HG03095 (cell line): ENCODE measurements at regions not wholly inside any gene's neighbourhood (a gene's known extent, or its start where the extent isn't known, plus 50 kb on each side); places are given as distances from the start of the nearest gene placed in this dataset.

Experiments used
- ATAC-seq: cut with Tn5 transposase; IDR thresholded peaks from one replicate; pipeline ENCODE4 v1.9.1; 2021; ENCODE audit warnings: moderate library complexity; ENCODE audit not compliant: unreplicated experiment

DNA sequence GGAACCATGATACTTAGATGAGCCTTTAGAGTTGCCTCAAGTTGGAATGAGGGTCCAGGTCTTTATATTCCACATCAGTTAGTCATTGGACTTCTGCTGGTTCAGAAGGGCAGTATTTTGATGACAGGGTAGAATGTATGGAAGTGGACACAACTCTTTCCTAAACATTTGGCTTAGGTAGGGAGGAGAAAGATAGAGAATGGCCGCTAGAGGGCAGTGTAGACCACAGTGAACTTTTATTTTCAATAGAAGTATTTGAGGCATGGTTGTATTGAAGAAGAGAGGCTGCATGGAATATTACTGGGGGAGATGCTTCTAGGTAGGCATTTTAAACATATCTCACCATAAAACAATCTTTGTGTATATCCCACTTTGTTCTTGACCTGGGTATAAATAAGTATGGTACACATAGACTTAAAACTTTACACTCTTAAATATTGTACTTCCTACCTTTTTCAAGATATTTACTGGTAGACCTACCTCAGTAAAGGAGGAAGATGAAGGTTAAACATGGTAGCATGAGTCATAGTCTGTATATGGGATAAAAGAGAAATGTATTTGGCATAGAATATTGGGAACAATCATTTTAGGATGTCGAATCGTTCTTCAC lies 497.6 kb upstream of the FAM98A start:
- ATAC-seq = peak; percentile 82

- ATAC-seq = no peak
These were observed 494.7 kb upstream of the FAM98A start for GRCh38 chr2:34093790-34094189.

DNA sequence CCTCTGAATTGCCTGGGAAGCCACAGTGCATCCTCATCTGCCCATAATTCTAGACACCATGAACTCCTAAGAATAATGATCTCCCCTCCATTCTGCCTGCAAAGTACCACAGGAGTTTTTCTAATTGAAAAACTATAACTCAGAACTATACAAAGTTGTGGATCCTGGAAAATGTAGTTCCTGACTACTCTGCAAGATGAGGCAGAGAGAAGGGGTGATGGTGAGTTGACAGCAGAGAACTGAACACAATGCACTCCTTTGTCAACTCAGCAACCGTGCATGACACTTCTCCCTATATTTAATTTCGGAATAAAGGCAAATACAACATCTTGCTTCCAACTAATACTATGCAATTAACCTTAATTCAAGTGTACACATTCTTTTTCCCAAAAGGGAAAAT lies 471.1 kb upstream of the FAM98A start:
- no peak for ATAC-seq

DNA sequence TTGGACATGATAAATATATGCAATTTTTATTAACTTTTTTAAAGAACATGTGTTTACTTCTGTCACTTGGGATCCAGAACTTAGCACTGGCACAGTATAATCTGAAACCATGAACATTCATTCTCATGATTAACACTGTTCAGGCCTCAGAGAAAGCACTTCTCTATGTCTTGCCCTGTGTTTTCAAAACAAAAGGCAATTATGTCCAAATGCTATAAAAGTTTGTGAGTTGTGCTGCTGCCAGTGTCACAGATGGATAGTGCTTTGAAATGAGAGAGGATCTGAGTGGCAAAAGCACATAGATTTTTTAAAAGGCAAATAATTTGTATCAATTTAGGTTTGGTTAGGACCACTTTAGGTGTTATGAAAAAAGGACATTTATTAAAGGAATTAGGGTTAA lies 470.5 kb upstream of the FAM98A start:
- ATAC-seq = no peak

- ATAC-seq = no peak
These were observed 451.3 kb upstream of the FAM98A start for GRCh38 chr2:34050413-34050812.

DNA sequence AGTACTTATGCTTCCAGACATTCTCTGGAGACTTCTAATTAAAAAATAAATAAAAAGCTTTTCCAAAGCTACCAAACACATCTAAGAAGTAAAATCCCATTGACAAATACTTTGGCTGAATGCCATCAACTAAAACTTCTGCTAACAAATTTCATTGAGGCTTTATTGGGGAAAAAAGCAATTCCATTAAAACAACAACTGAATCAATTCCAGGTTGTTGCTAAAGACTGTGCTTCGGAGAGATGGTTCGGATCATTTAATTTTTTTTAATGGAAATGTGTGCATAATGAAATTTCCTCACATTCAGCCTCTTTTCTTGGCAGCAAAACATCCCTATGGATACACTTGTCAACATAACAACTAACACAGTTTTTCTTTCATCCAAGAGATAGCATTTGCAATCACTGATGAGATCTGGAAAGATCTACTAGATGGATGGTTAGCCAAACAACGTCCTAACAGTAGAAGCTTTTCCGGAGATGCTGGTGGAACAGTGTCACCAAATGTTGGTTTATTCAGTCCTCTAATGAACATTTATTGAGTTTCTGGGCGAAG lies 446.1 kb upstream of the FAM98A start:
- ATAC-seq = no peak

GRCh38 chr2:34037886-34038285 lies 438.8 kb upstream of the FAM98A start:
- no peak for ATAC-seq

- no peak for ATAC-seq
These were observed 438.1 kb upstream of the FAM98A start for GRCh38 chr2:34037157-34037556.

GRCh38 chr2:34031097-34031496 lies 432.0 kb upstream of the FAM98A start:
- ATAC-seq = no peak

DNA sequence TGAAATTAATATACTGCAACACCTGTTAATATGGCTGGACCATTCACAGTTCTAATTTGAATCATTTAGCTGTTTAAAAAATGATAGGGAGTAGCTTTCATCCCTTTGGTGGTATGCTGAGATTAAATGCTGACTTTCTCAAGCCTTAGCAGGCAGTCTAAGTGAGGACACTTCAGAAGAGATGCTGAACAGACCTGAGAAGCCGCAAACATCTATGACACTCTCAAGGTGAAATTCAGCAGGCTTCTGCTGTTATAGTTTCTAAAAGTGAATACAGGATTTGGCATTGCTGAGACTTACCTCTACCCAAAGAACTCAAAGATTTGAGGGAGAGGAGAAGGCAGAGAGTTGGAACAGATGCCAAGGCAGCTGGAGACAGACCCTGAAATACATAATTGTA lies 431.2 kb upstream of the FAM98A start:
- no peak for ATAC-seq

DNA sequence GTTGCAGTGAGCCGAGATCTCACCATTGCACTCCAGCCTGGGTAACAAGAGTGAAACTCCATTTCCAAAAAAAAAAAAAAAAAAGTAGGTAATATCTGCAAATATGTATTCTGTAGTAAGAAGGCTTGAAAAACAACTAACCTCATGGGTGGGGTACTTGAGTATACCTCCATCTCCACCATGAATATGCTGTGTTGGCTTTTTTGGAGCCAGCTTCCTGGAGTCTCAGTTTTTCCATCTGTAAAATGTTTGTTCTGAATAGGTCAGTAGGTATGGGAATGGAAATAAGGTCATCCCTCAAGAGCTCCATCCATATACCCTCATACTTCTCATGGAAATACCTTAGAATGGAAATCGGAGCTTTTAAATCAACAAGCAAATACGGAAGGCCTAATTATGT lies 430.0 kb upstream of the FAM98A start:
- no peak for ATAC-seq

DNA sequence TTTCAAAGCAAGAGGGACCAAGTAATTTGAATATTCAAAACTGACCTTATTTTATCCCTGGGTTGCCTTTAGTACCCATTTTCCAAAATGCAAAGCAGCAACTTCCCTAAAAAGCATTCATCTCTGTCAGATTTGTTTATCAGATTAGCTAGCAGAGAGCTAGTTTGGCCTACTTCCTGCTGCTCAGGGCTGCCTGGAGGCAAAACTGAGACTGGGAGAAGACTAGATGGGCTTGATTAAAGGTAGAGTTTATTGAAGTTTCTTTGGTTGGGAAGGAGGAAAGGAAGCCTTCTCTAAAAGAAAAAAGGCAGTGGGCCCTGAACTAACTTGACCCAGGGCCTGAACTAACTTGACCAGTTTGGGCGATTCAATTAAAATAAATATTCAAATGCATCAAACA lies 426.1 kb upstream of the FAM98A start:
- no peak for ATAC-seq

GRCh38 chr2:34012715-34013302 lies 413.7 kb upstream of the FAM98A start:
- ATAC-seq = peak; percentile 63

DNA sequence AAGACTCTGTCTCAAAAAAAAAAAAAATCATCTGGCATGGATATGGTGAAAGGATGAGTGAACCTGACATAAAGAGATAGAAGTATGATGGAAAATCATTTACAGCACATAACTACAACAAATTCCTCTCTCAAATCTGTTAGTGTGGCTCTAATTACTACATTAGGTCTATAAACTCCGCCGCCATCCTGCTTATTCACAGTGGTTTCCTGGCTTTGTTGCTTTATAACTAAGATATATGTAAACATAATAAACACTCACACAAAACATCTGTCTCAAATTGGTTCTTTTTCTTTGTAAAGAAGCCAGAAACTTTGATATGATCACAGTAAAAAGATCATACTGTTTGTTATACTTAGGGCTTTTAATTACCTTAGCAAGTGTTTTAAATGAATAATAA lies 412.6 kb upstream of the FAM98A start:
- no peak for ATAC-seq

DNA sequence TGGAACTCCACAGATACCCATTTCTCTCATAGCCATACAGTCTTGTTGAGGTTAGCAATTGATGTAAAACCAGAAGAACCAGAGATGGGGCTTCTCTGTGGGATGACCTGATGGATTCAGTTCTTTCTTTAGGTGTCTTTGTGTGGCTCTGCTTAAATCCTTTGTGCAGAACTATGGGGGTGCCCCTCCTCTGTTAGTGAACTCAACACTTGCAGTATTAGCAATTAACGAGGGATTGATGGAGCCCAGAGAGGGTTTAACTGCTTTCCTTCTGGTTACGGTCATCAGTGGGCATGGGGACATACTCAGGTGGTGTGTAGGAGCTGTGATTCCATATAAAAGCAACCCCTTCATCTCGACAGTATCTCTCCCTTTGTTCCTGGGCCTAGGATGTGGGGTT lies 406.8 kb upstream of the FAM98A start:
- no peak for ATAC-seq

DNA sequence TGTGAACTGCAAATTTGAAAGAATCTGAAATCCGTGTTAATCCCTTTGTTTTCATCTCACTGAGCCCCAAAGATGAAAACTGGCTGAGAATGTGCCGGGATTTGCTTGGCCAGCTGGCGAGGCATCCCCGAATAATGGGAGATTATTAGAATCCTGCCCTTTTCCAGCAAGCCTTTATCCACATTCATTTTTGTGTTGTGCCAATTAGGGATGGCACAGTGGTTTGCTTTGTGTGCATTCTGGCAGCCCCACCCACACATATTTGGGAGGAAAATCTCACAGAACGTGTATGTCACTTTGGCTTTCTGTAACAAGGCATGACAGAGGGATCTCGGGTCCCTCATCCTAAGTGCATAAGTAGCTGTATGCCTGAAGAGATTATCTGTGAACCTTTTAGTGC lies 405.8 kb upstream of the FAM98A start:
- no peak for ATAC-seq

- ATAC-seq = no peak
These were observed 404.7 kb upstream of the FAM98A start for GRCh38 chr2:34003795-34004194.

- no peak for ATAC-seq
These were observed 402.5 kb upstream of the FAM98A start for GRCh38 chr2:34001557-34001956.

- ATAC-seq = no peak
These were observed 385.0 kb upstream of the FAM98A start for GRCh38 chr2:33984131-33984530.

GRCh38 chr2:33978471-33978870 lies 379.4 kb upstream of the FAM98A start:
- no peak for ATAC-seq

GRCh38 chr2:33975498-33975897 lies 376.4 kb upstream of the FAM98A start:
- ATAC-seq = no peak

DNA sequence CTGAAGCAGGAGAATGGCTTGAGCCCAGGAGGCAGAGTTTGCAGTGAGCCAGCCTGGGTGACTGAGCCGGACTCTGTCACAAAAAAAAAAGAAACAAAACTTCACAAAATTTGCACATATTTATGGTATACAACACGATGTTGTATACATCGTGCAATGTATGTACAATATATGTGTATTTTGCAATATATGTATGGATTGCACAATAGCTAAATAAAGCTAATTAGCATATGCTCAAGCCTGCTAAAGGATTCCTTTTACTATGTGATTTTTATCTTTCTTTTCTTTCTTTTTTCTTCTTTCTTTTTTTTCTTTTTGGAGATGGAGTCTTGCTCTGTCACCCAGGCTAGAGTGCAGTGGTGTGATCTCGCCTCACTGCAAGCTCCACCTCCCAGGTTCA lies 368.0 kb upstream of the FAM98A start:
- no peak for ATAC-seq

DNA sequence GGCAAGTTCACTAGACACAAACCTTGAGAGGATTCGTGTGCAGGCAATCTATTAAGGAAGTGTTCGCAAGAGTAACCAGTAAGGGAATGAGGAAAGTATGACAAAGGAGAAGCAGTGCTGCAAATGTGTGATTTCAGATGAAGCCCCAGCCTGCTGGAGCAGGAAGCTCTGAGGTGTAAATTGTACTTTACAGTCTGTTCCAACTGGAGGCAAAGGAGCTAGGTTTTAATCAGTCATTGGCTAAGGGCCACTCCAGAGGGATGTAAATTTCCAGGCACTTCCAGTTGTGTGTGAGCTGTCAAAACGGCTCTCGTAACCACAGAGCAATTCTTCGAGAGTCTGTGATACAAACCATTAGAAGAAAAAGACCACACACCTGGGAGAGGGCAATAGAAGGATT lies 359.5 kb upstream of the FAM98A start:
- no peak for ATAC-seq
